Spinal cord (tissue), 9 donors: ENCODE measurements at regions not wholly inside any gene's neighbourhood (a gene's known extent, or its start where the extent isn't known, plus 50 kb on each side); places are given as distances from the start of the nearest gene placed in this dataset.

Experiments used
- DNase-seq, 6 donors: peaks; one replicate each; pipeline versions ENCODE4 v3.0.0 to v3.0.0-alpha.2; 2013 to 2015; ENCODE audit warnings: low spot score in 6 of 6, low read depth in 4 of 6
- H3K27ac ChIP-seq: one replicate; pipeline ENCODE4 v1.5.1; 2013; ENCODE audit warnings: low read depth, low read length, control low read depth
- H3K27me3 ChIP-seq: one replicate; pipeline ENCODE4 v1.6.1; 2013; ENCODE audit warnings: low read length; ENCODE audit not compliant: control insufficient read depth, insufficient read depth
- H3K36me3 ChIP-seq: one replicate; pipeline ENCODE4 v1.6.1; 2013; ENCODE audit warnings: low read length; ENCODE audit not compliant: control insufficient read depth, insufficient read depth
- H3K4me1 ChIP-seq: one replicate; pipeline ENCODE4 v1.6.1; 2013; ENCODE audit warnings: low read length; ENCODE audit not compliant: control insufficient read depth, insufficient read depth
- H3K4me3 ChIP-seq: one replicate; pipeline ENCODE4 v1.5.1; 2013; ENCODE audit warnings: low read depth, low read length, control low read depth
- H3K9me3 ChIP-seq: one replicate; pipeline ENCODE4 v1.6.1; 2013; ENCODE audit warnings: low read length; ENCODE audit not compliant: control insufficient read depth, insufficient read depth
- WGBS: methylation state at CpG from one replicate; pipeline ENCODE4 v1.1.5; 2013; ENCODE audit warnings: missing lambda C conversion rate; ENCODE audit not compliant: insufficient coverage; 5-methylcytosine and 5-hydroxymethylcytosine counted together
- donor health status: healthy.

- Histone ChIP-seq H3K9me3 (no peaks in the 10 kb centered on the region), H3K4me1 (peaks cover 27% of the 10 kb centered on the region), H3K4me3 (no peak overlapping the region), H3K27me3 (peaks cover 3% of the 10 kb centered on the region), H3K27ac (no peak overlapping the region), H3K36me3 (no peaks in the 10 kb centered on the region)
- 89% methylated on average over 2 of the region's 3 CpGs for WGBS
- no peak for DNase-seq
Observed at GRCh38 chr20:40767615-40767924, 78.5 kb upstream of the MAFB start.

GRCh38 chr20:40768105-40768504 lies 79.1 kb upstream of the MAFB start:
- 58% methylated on average over 2 of the region's 3 CpGs for WGBS
- peaks cover 22% of the 10 kb centered on the region for H3K4me1 ChIP-seq
- no peak overlapping the region for H3K27ac ChIP-seq
- H3K9me3 ChIP-seq, result no peaks in the 10 kb centered on the region
- H3K27me3 ChIP-seq, result peaks cover 3% of the 10 kb centered on the region
- no peak for DNase-seq
- H3K36me3 ChIP-seq, result no peaks in the 10 kb centered on the region
- no peak overlapping the region for H3K4me3 ChIP-seq

GRCh38 chr20:40769677-40770285 lies 80.7 kb upstream of the MAFB start:
- whole genome bisulfite sequencing, result 80% methylated on average over 1 of the region's 2 CpGs
- Histone ChIP-seq H3K27ac (no peak overlapping the region), H3K9me3 (no peaks in the 10 kb centered on the region), H3K36me3 (no peaks in the 10 kb centered on the region), H3K4me1 (peaks cover 10% of the 10 kb centered on the region), H3K27me3 (no peaks in the 10 kb centered on the region), H3K4me3 (no peak overlapping the region)
- DNase-seq, result no peak

- Histone ChIP-seq H3K27ac (no peak overlapping the region), H3K27me3 (no peaks in the 10 kb centered on the region), H3K4me3 (no peak overlapping the region), H3K9me3 (no peaks in the 10 kb centered on the region), H3K4me1 (peaks cover 8% of the 10 kb centered on the region), H3K36me3 (no peaks in the 10 kb centered on the region)
- 74% methylated on average over 9 of the region's 13 CpGs for WGBS
- DNase-seq, result no peak
Observed at GRCh38 chr20:40770564-40771307, 81.7 kb upstream of the MAFB start.

- 79% methylated on average over 3 of the region's 4 CpGs for WGBS
- no peak overlapping the region for H3K27ac ChIP-seq
Observed at GRCh38 chr20:40771308-40771610, 82.2 kb upstream of the MAFB start.

GRCh38 chr20:40771848-40772511 lies 82.9 kb upstream of the MAFB start:
- no peak for DNase-seq
- H3K27ac ChIP-seq, result no peak overlapping the region
- H3K36me3 ChIP-seq, result no peaks in the 10 kb centered on the region
- 91% methylated on average over 6 of the region's 7 CpGs for WGBS
- H3K4me1 ChIP-seq, result peaks cover 11% of the 10 kb centered on the region
- H3K4me3 ChIP-seq, result no peak overlapping the region
- H3K27me3 ChIP-seq, result no peaks in the 10 kb centered on the region
- H3K9me3 ChIP-seq, result no peaks in the 10 kb centered on the region

More at GRCh38 chr20:40771308-40771610, 82.2 kb upstream of the MAFB start:
- Histone ChIP-seq H3K4me3 (no peak overlapping the region), H3K36me3 (no peaks in the 10 kb centered on the region), H3K27me3 (no peaks in the 10 kb centered on the region), H3K4me1 (peaks cover 8% of the 10 kb centered on the region), H3K9me3 (no peaks in the 10 kb centered on the region)
- DNase-seq, result no peak

GRCh38 chr20:40773376-40773775 lies 84.3 kb upstream of the MAFB start:
- 79% methylated on average over 2 of the region's 3 CpGs for WGBS
- no peak overlapping the region for H3K27ac ChIP-seq
- no peaks in the 10 kb centered on the region for H3K36me3 ChIP-seq
- H3K4me3 ChIP-seq, result no peak overlapping the region
- H3K27me3 ChIP-seq, result no peaks in the 10 kb centered on the region
- H3K4me1 ChIP-seq, result peaks cover 11% of the 10 kb centered on the region
- DNase-seq, result no peak
- H3K9me3 ChIP-seq, result no peaks in the 10 kb centered on the region

- no peak for DNase-seq
- no peaks in the 10 kb centered on the region for H3K9me3 ChIP-seq
- no peak overlapping the region for H3K4me3 ChIP-seq
- peaks cover 6% of the 10 kb centered on the region for H3K27me3 ChIP-seq
- no peak overlapping the region for H3K27ac ChIP-seq
- WGBS, result no CpG with 5 or more reads among the region's 4 CpGs
- no peaks in the 10 kb centered on the region for H3K36me3 ChIP-seq
- H3K4me1 ChIP-seq, result peaks cover 11% of the 10 kb centered on the region
Observed at GRCh38 chr20:40774252-40774651, 85.2 kb upstream of the MAFB start.

GRCh38 chr20:40775561-40776146 lies 86.6 kb upstream of the MAFB start:
- Histone ChIP-seq H3K27ac (no peak overlapping the region), H3K27me3 (peaks cover 6% of the 10 kb centered on the region), H3K4me3 (no peak overlapping the region), H3K4me1 (peaks cover 7% of the 10 kb centered on the region), H3K9me3 (no peaks in the 10 kb centered on the region), H3K36me3 (no peaks in the 10 kb centered on the region)
- DNase-seq, result no peak
- 80% methylated on average over 1 of the region's 2 CpGs for WGBS
